Liver (tissue), 3 donors: ENCODE measurements at regions not wholly inside any gene's neighbourhood (a gene's known extent, or its start where the extent isn't known, plus 50 kb on each side); places are given as distances from the start of the nearest gene placed in this dataset.

Source experiments
- CTCF ChIP-seq: fragments of 150-350 bp; IDR thresholded peaks from 2 replicates; pipeline ENCODE4 v1.5.1; 2017; ENCODE audit warnings: improper control_type of control experiment, low read depth, low read length; ENCODE audit not compliant: missing input control
- EGR1 ChIP-seq, 2 donors: IDR thresholded peaks; 2 replicates each; pipeline ENCODE4 v1.6.1; 2016 to 2018; ENCODE audit warnings: antibody characterized with exemption in 2 of 2, low read depth in 2 of 2
- FOXA1 ChIP-seq: IDR thresholded peaks from 2 replicates; pipeline ENCODE4 v1.6.1; 2016; ENCODE audit warnings: antibody characterized with exemption
- GABPA ChIP-seq, 2 donors: IDR thresholded peaks in 1 of 2; conservative IDR thresholded peaks in 1 of 2; 2 replicates each; pipeline ENCODE4 v1.6.1; 2016; ENCODE audit warnings: antibody characterized with exemption in 2 of 2, mild to moderate bottlenecking in 1 of 2, moderate library complexity in 1 of 2
- MAX ChIP-seq: IDR thresholded peaks from 2 replicates; pipeline ENCODE4 v1.6.1; 2016; ENCODE audit warnings: antibody characterized with exemption
- NR2F2 ChIP-seq: IDR thresholded peaks from 2 replicates; pipeline ENCODE4 v1.6.1; 2016; ENCODE audit warnings: antibody characterized with exemption
- REST ChIP-seq: IDR thresholded peaks from 2 replicates; pipeline ENCODE4 v1.6.1; 2016; ENCODE audit warnings: antibody characterized with exemption, mild to moderate bottlenecking
- SP1 ChIP-seq: IDR thresholded peaks from 2 replicates; pipeline ENCODE4 v1.6.1; 2018; ENCODE audit warnings: antibody characterized with exemption, mild to moderate bottlenecking
- YY1 ChIP-seq: IDR thresholded peaks from 2 replicates; pipeline ENCODE4 v1.6.1; 2016; ENCODE audit warnings: antibody characterized with exemption, mild to moderate bottlenecking
- donor health status: healthy.
- donor health status: healthy.

- no peak for TF ChIP-seq GABPA (IDR thresholded peaks at IDR 0.05 in 1 of 2, conservative IDR thresholded peaks at IDR 0.05 in 1 of 2)
- no peak for TF ChIP-seq CTCF
- TF ChIP-seq MAX = no peak
- no peak for TF ChIP-seq YY1
- TF ChIP-seq REST = no peak
- TF ChIP-seq NR2F2 = no peak
- TF ChIP-seq SP1 = no peak
- no peak for TF ChIP-seq FOXA1
- no peak for TF ChIP-seq EGR1 (IDR thresholded peaks at IDR 0.05; ENCODE audit: low read depth in 2 of 2)
Observed at GRCh38 chr4:107203733-107204132, 167.6 kb upstream of the DKK2 start.
